ENCODE measurements at regions not wholly inside any gene's neighbourhood (a gene's known extent, or its start where the extent isn't known, plus 50 kb on each side); places are given as distances from the start of the nearest gene placed in this dataset.
"Not testable (repeated sequence)": the region's sequence is repeated elsewhere in the genome, so short reads cannot be mapped to it uniquely, and the experiment has no call there.

DNA sequence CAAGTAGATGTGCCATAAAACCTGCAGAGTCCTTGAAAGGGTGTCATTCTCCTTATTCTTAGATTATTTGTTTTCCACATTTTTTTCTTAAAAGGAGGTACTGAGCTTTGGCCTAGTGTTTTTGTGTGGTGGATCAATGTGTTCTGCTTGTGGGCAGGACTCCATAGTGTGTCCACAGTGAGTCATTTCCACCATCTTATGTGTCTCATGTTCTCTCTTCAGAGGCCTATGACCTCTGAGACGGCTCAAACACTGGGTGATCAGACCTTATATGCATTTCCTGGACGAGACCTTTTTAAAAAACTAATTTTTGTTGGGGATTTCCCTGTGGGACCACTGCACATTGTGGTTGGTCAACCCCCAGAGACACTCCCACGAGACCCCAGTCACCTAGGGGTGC, 93.4 kb downstream of the CHCHD4 start:
- TF ChIP-seq ZFX (IDR thresholded peaks at IDR 0.05) (no peak), CTCF (conservative IDR thresholded peaks at IDR 0.05) (no peak)
- no peak overlapping the region for H3K27ac ChIP-seq

GRCh38 chr3:14029390-14029995, 95.2 kb downstream of the CHCHD4 start:
- not testable (repeated sequence) for H3K27ac ChIP-seq

DNA sequence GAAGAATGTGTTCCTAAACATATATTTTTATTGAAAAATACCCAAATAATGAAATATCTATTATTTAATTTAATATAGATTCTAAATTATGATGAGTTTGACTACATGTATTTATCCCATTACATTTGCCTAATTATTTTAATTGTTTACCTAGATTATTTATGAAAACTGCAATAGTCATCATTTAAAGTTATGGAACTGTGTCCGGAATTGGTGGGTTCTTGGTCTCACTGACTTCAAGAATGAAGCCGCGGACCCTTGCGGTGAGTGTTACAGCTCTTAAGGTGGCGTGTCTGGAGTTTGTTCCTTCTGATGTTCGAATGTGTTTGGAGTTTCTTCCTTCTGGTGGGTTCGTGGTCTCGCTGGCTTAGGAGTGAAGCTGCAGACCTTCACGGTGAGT, 96.5 kb downstream of the CHCHD4 start:
- H3K27ac ChIP-seq: not testable (repeated sequence)

DNA sequence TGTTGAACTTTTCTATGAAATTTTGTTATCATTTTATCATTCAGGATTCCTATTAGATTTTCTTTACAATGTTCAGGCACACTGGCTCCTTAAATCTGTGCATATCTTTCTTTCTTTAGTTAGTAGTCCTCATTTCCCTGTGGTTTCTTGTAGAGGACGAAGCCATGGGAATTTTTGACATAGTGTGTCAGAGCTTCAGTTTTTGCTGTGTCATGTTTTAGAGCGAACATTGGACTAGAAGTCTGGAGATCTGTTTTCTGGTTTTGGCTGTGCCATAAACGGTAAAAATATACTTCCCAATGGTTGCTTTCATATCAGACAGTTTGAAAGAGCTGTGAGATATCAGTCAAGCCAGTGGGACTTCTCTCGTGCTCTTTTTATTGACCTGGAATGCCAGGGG, 105.2 kb downstream of the CHCHD4 start:
- no peak overlapping the region for H3K27ac ChIP-seq
- TF ChIP-seq ZFX (IDR thresholded peaks at IDR 0.05) (no peak), CTCF (conservative IDR thresholded peaks at IDR 0.05) (no peak)

DNA sequence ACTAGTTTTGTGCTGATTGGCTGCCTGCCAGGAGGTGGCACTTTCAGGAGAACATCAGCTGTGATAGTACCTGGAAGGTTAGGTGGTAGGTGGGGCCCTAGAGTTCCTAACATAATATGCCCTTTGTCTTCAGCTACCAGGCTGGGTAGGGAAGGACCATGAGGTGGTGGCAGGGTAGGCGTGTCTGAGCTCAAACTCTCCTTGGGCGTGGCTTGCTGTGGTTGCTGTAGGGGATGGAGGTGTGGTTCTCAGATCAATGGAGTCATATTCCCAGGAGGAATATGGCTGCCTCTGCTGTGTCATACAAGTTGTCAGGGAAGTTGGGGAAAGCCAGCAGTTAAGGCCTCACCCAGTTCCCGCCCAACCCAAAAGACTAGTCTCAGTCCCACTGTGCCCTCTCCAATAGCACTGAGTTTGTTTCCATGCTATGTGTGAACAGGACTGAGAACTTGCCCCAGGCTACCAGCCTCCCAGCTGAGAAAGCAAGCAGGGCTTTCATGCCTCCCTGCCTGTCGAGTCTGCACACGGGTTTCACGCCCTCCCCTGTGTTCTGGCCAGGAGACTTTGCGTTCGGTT, 107.7 kb downstream of the CHCHD4 start:
- TF ChIP-seq ZFX (IDR thresholded peaks at IDR 0.05) (no peak), CTCF (conservative IDR thresholded peaks at IDR 0.05) (no peak)
- no peak overlapping the region for H3K27ac ChIP-seq

DNA sequence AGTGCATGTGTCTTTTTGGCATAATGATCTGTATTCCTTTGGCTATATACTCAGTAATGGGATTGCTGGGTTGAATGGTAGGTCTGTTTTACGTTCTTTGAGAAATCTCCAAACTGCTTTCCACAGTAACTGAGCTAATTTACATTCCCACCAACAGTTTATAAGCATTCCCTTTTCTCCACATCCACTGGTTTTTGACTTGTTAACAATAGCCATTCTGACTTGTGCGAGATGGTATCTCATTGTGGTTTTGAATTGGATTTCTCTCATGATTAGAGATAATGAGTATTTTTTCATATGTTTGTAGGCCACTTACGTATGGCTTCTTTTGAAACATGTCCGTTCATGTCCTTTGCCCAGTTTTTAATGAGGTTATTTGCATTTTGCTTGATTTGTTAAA, 117.7 kb downstream of the CHCHD4 start:
- H3K27ac ChIP-seq: no peak overlapping the region
- TF ChIP-seq CTCF (conservative IDR thresholded peaks at IDR 0.05) (no peak), ZFX (IDR thresholded peaks at IDR 0.05) (no peak)

GRCh38 chr3:14001136-14001535, 121.3 kb upstream of the WNT7A start:
- H3K27ac ChIP-seq: no peak overlapping the region

GRCh38 chr3:14000556-14000955, 120.7 kb upstream of the WNT7A start:
- TF ChIP-seq ZFX (IDR thresholded peaks at IDR 0.05) (no peak), CTCF (conservative IDR thresholded peaks at IDR 0.05) (no peak)
- H3K27ac ChIP-seq: no peak overlapping the region

More at GRCh38 chr3:14001136-14001535, 121.3 kb upstream of the WNT7A start:
- TF ChIP-seq ZFX (IDR thresholded peaks at IDR 0.05): no peak
- no peak for TF ChIP-seq CTCF (conservative IDR thresholded peaks at IDR 0.05)
